Keratinocyte (primary cell): ENCODE measurements at regions not wholly inside any gene's neighbourhood (a gene's known extent, or its start where the extent isn't known, plus 50 kb on each side); places are given as distances from the start of the nearest gene placed in this dataset.

ENCODE experiments used
- DNase-seq: peaks from one replicate; pipeline ENCODE4 v3.0.0-alpha.2; 2011; ENCODE audit warnings: low read depth, missing footprints, low spot score
- FAIRE-seq: peaks from 2 replicates; lab custom pipeline; 2011; peaks lifted over from hg19 to GRCh38; lab: Jason Lieb, UNC
- H2AFZ ChIP-seq: 2 replicates; pipeline ENCODE4 v1.6.0; 2012; ENCODE audit warnings: low read length, control low read depth, inconsistent platforms; ENCODE audit not compliant: control insufficient read depth
- H3K27ac ChIP-seq: 2 replicates; pipeline ENCODE4 v1.5.1; 2011; ENCODE audit warnings: low read length; ENCODE audit not compliant: control insufficient read depth, insufficient read depth
- H3K27me3 ChIP-seq: 3 replicates; pipeline ENCODE4 v1.6.0; 2011; ENCODE audit warnings: low read length; ENCODE audit not compliant: control insufficient read depth, insufficient read depth; ENCODE audit errors: extremely low read depth
- H3K36me3 ChIP-seq, 2 experiments: 2 replicates in 1 of 2; 3 replicates in 1 of 2; pipeline ENCODE4 v1.5.1; 2011; ENCODE audit warnings: low read length in 2 of 2, mild to moderate bottlenecking in 1 of 2; ENCODE audit not compliant: control insufficient read depth in 2 of 2, insufficient read depth in 2 of 2; ENCODE audit errors: extremely low read depth in 1 of 2
- H3K4me1 ChIP-seq: 3 replicates; pipeline ENCODE4 v1.5.1; 2011; ENCODE audit warnings: low read length; ENCODE audit not compliant: control insufficient read depth, insufficient read depth; ENCODE audit errors: extremely low read depth
- H3K4me2 ChIP-seq: 3 replicates; pipeline ENCODE4 v1.6.0; 2011; ENCODE audit warnings: low read depth, low read length; ENCODE audit not compliant: control insufficient read depth, insufficient read depth; ENCODE audit errors: extremely low read depth
- H3K4me3 ChIP-seq, 3 experiments: fragments of 200-600 bp in 1 of 3; sonication (generic) in 1 of 3; 2 replicates in 2 of 3; 3 replicates in 1 of 3; pipeline ENCODE4 v1.5.1; 2011 to 2016; ENCODE audit warnings: low read length in 3 of 3, mild to moderate bottlenecking in 3 of 3, control low read depth in 2 of 3, inconsistent platforms in 1 of 3, low read depth in 1 of 3, mixed read lengths in 1 of 3, mixed run types in 1 of 3, moderate library complexity in 1 of 3; ENCODE audit not compliant: control insufficient read depth in 2 of 3, insufficient read depth in 2 of 3; ENCODE audit errors: extremely low read depth in 1 of 3
- H3K79me2 ChIP-seq: 2 replicates; pipeline ENCODE4 v1.6.0; 2012; ENCODE audit warnings: low read length; ENCODE audit not compliant: control insufficient read depth, insufficient read depth
- H3K9ac ChIP-seq: 3 replicates; pipeline ENCODE4 v1.6.0; 2011; ENCODE audit warnings: low read length; ENCODE audit not compliant: control insufficient read depth, insufficient read depth; ENCODE audit errors: extremely low read depth
- H3K9me1 ChIP-seq: 3 replicates; pipeline ENCODE4 v1.6.0; 2011; ENCODE audit warnings: low read length; ENCODE audit not compliant: control insufficient read depth, insufficient read depth; ENCODE audit errors: extremely low read depth
- H3K9me3 ChIP-seq: 2 replicates; pipeline ENCODE4 v1.5.1; 2012; ENCODE audit warnings: low read depth, low read length; ENCODE audit not compliant: control insufficient read depth
- H4K20me1 ChIP-seq: 3 replicates; pipeline ENCODE4 v1.6.0; 2011; ENCODE audit warnings: low read length; ENCODE audit not compliant: control insufficient read depth, insufficient read depth; ENCODE audit errors: extremely low read depth
- EZH2 ChIP-seq: IDR thresholded peaks from one replicate; pipeline ENCODE4 v1.6.1; 2012; ENCODE audit warnings: inconsistent platforms, mild to moderate bottlenecking, low read length, moderate library complexity
- dilution Hi-C: fragments of 300-500 bp; cut with MboI; formaldehyde crosslinking; loops from one replicate; pipeline ENCODE4 v1.7.0; 2020; ENCODE audit warnings: low sequenced_read_pairs; ENCODE audit not compliant: extremely low pct_ligation_motif_present
- TF ChIP-seq, protein P1 (sequence below), 3 experiments: IDR thresholded peaks in 1 of 3; conservative IDR thresholded peaks in 1 of 3; optimal IDR thresholded peaks in 1 of 3; 2 replicates in 2 of 3; 3 replicates in 1 of 3; pipeline versions ENCODE3 to v1.5.1; 2011; ENCODE audit warnings: low read length in 3 of 3, mild to moderate bottlenecking in 3 of 3, moderate library complexity in 2 of 3, control low read depth in 1 of 3, inconsistent platforms in 1 of 3; ENCODE audit not compliant: insufficient read depth in 2 of 3; ENCODE audit errors: extremely low read depth in 1 of 3

GRCh38 chr6:96276305-96276704 lies 245.3 kb upstream of the UFL1 start:
- Histone ChIP-seq H3K27me3 (no peaks in the 10 kb centered on the region), H3K9ac (no peak overlapping the region), H3K4me1 (no peaks in the 10 kb centered on the region), H3K4me2 (no peak overlapping the region), H3K4me3 (no peak overlapping the region), H3K36me3 (no peaks in the 10 kb centered on the region), H3K9me3 (no peaks in the 10 kb centered on the region), H2AFZ (no peak overlapping the region), H3K79me2 (no peaks in the 10 kb centered on the region), H3K9me1 (no peaks in the 10 kb centered on the region), H4K20me1 (no peaks in the 10 kb centered on the region), H3K27ac (no peak overlapping the region)
- no peak for TF ChIP-seq EZH2
- TF ChIP-seq, protein P1, sequence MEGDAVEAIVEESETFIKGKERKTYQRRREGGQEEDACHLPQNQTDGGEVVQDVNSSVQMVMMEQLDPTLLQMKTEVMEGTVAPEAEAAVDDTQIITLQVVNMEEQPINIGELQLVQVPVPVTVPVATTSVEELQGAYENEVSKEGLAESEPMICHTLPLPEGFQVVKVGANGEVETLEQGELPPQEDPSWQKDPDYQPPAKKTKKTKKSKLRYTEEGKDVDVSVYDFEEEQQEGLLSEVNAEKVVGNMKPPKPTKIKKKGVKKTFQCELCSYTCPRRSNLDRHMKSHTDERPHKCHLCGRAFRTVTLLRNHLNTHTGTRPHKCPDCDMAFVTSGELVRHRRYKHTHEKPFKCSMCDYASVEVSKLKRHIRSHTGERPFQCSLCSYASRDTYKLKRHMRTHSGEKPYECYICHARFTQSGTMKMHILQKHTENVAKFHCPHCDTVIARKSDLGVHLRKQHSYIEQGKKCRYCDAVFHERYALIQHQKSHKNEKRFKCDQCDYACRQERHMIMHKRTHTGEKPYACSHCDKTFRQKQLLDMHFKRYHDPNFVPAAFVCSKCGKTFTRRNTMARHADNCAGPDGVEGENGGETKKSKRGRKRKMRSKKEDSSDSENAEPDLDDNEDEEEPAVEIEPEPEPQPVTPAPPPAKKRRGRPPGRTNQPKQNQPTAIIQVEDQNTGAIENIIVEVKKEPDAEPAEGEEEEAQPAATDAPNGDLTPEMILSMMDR (optimal IDR thresholded peaks at IDR 0.05 in 1 of 3, IDR thresholded peaks at IDR 0.05 in 1 of 3, conservative IDR thresholded peaks at IDR 0.05 in 1 of 3; ENCODE audit: extremely low read depth in 1 of 3, insufficient read depth in 2 of 3, low read length in 3 of 3) = no peak
- dilution Hi-C loops = no loop called here
- FAIRE-seq (no peak), DNase-seq (no peak)

DNA sequence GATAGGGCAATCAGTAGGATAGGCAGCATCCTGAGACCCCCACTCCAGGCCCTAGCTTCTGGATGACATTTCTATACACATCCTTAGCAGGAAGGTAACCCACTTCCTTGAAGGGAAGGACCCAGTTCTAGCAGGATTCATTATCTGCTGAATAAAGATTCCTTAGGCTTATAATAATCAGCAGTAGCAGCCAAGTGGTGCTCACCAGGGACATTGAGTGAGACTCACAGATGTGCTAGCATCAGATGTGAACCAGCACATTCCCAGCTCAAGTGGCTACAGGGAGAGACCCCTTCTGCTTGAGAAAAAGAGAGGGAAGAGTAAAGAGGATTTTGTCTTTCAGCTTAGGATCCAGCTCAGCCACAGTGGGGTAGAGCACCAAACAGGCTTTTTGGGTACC lies 244.8 kb upstream of the UFL1 start:
- Histone ChIP-seq H4K20me1 (no peaks in the 10 kb centered on the region), H3K27me3 (no peaks in the 10 kb centered on the region), H3K4me1 (no peaks in the 10 kb centered on the region), H3K4me3 (no peak overlapping the region), H3K9ac (no peak overlapping the region), H3K36me3 (no peaks in the 10 kb centered on the region), H2AFZ (no peak overlapping the region), H3K9me3 (no peaks in the 10 kb centered on the region), H3K9me1 (no peaks in the 10 kb centered on the region), H3K4me2 (no peak overlapping the region), H3K79me2 (no peaks in the 10 kb centered on the region), H3K27ac (no peak overlapping the region)
- TF ChIP-seq EZH2 = no peak
- TF ChIP-seq, protein P1 (optimal IDR thresholded peaks at IDR 0.05 in 1 of 3, IDR thresholded peaks at IDR 0.05 in 1 of 3, conservative IDR thresholded peaks at IDR 0.05 in 1 of 3; ENCODE audit: extremely low read depth in 1 of 3, insufficient read depth in 2 of 3, low read length in 3 of 3) = no peak
- DNase-seq (no peak), FAIRE-seq (no peak)
- dilution Hi-C loops = no loop called here
